ENCODE measurements at regions not wholly inside any gene's neighbourhood (a gene's known extent, or its start where the extent isn't known, plus 50 kb on each side); places are given as distances from the start of the nearest gene placed in this dataset.

DNA sequence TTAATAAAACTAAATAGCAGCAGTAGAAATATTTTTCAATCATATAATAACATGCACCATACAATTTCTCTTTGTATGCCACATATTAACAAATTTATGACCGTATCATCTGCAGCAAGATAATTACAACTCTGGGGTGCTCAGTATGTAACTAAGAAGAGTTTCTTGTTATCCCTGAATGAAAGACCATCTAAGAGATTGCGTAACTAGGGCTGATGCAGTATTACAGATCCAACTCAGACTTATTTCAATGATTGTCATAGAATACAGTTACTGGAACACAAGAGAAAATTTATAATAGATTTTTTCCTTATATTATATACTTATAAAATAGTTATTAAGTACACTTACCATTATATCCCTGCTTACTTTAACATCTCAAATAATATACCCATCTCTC is 305.1 kb downstream of the SLITRK1 start:
- TF ChIP-seq, protein P1, sequence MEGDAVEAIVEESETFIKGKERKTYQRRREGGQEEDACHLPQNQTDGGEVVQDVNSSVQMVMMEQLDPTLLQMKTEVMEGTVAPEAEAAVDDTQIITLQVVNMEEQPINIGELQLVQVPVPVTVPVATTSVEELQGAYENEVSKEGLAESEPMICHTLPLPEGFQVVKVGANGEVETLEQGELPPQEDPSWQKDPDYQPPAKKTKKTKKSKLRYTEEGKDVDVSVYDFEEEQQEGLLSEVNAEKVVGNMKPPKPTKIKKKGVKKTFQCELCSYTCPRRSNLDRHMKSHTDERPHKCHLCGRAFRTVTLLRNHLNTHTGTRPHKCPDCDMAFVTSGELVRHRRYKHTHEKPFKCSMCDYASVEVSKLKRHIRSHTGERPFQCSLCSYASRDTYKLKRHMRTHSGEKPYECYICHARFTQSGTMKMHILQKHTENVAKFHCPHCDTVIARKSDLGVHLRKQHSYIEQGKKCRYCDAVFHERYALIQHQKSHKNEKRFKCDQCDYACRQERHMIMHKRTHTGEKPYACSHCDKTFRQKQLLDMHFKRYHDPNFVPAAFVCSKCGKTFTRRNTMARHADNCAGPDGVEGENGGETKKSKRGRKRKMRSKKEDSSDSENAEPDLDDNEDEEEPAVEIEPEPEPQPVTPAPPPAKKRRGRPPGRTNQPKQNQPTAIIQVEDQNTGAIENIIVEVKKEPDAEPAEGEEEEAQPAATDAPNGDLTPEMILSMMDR (IDR thresholded peaks at IDR 0.05) = no peak
- no peak for TF ChIP-seq EZH2 (IDR thresholded peaks at IDR 0.05; ENCODE audit: borderline replicate concordance, insufficient read depth, low read depth, low read length, poor library complexity, severe bottlenecking)
